ENCODE measurements at regions not wholly inside any gene's neighbourhood (a gene's known extent, or its start where the extent isn't known, plus 50 kb on each side); places are given as distances from the start of the nearest gene placed in this dataset.

- TF ChIP-seq GATA2 (IDR thresholded peaks at IDR 0.05; ENCODE audit: low read depth, low read length): no peak
- no peak for TF ChIP-seq GATA3 (IDR thresholded peaks at IDR 0.05; ENCODE audit: low read depth, low read length)
These were observed 118.0 kb upstream of the GIMD1 start for GRCh38 chr4:106486533-106486932.

Measured in SH-SY5Y (cell line).